HL-60 (cell line): ENCODE measurements at regions not wholly inside any gene's neighbourhood (a gene's known extent, or its start where the extent isn't known, plus 50 kb on each side); places are given as distances from the start of the nearest gene placed in this dataset.

ENCODE experiments used
- DNase-seq, 2 experiments: peaks; one replicate each; pipeline ENCODE4 v3.0.0-alpha.2; 2010 to 2020; ENCODE audit warnings: low read depth in 1 of 2, low spot score in 1 of 2
- H3K27ac ChIP-seq: fragments of 250-450 bp; sonication (Bioruptor Pico); replicated peaks from 2 replicates; pipeline ENCODE4 v1.5.1; 2020; ENCODE audit warnings: mild to moderate bottlenecking, moderate library complexity
- H3K27me3 ChIP-seq: fragments of 250-450 bp; sonication (Bioruptor Pico); 2 replicates; pipeline ENCODE4 v1.5.1; 2021; ENCODE audit warnings: mild to moderate bottlenecking, moderate library complexity; ENCODE audit not compliant: insufficient read depth, poor library complexity, severe bottlenecking
- H3K4me3 ChIP-seq: replicated peaks from 2 replicates; pipeline ENCODE4 v1.5.1; 2011; ENCODE audit warnings: mild to moderate bottlenecking, control low read depth, low read length; ENCODE audit not compliant: insufficient read depth
- CTCF ChIP-seq: IDR thresholded peaks from one replicate; pipeline ENCODE4 v1.5.1; 2011; ENCODE audit warnings: low read length, control low read depth, inconsistent platforms; ENCODE audit not compliant: insufficient read depth
- GABPA ChIP-seq: IDR thresholded peaks from 2 replicates; pipeline ENCODE4 v1.6.1; 2012; ENCODE audit warnings: low read depth
- POLR2AphosphoS5 ChIP-seq: IDR thresholded peaks from 2 replicates; pipeline ENCODE4 v1.6.1; 2012; ENCODE audit warnings: low read depth
- REST ChIP-seq: IDR thresholded peaks from 2 replicates; pipeline ENCODE4 v1.6.1; 2012; ENCODE audit warnings: low read depth; ENCODE audit not compliant: insufficient replicate concordance
- SPI1 ChIP-seq: IDR thresholded peaks from 2 replicates; pipeline ENCODE4 v1.6.1; 2012; ENCODE audit warnings: low read depth, mild to moderate bottlenecking, borderline replicate concordance

GRCh38 chr6:22970004-22970403, 400.6 kb downstream of the HDGFL1 start:
- TF ChIP-seq GABPA: no peak
- no peak for TF ChIP-seq REST
- TF ChIP-seq POLR2AphosphoS5: no peak
- Histone ChIP-seq H3K4me3 (no peak overlapping the region), H3K27me3 (no peaks in the 10 kb centered on the region), H3K27ac (no peak overlapping the region)
- DNase-seq: no peak

- DNase-seq: no peak
- Histone ChIP-seq H3K27ac (no peak overlapping the region), H3K4me3 (no peak overlapping the region), H3K27me3 (no peaks in the 10 kb centered on the region)
- no peak for TF ChIP-seq SPI1
- TF ChIP-seq REST: no peak
- TF ChIP-seq GABPA: no peak
- no peak for TF ChIP-seq POLR2AphosphoS5
- TF ChIP-seq CTCF: no peak
These were observed 403.4 kb downstream of the HDGFL1 start for GRCh38 chr6:22972771-22973170.

GRCh38 chr6:22975079-22975478, 405.7 kb downstream of the HDGFL1 start:
- H3K27ac ChIP-seq: no peak overlapping the region
- no peak for DNase-seq
- H3K27me3 ChIP-seq: no peaks in the 10 kb centered on the region
- H3K4me3 ChIP-seq: no peak overlapping the region
- no peak for TF ChIP-seq REST
- no peak for TF ChIP-seq SPI1
- TF ChIP-seq CTCF: no peak
- no peak for TF ChIP-seq GABPA
- no peak for TF ChIP-seq POLR2AphosphoS5

- TF ChIP-seq REST (no peak), SPI1 (no peak), CTCF (no peak), POLR2AphosphoS5 (no peak), GABPA (no peak)
- Histone ChIP-seq H3K4me3 (no peak overlapping the region), H3K27me3 (no peaks in the 10 kb centered on the region), H3K27ac (no peak overlapping the region)
- no peak for DNase-seq
These were observed 411.1 kb downstream of the HDGFL1 start for GRCh38 chr6:22980446-22980845.
